HAP-1 (cell line): ENCODE measurements at regions not wholly inside any gene's neighbourhood (a gene's known extent, or its start where the extent isn't known, plus 50 kb on each side); places are given as distances from the start of the nearest gene placed in this dataset.

Experiments used
- DNase-seq, 2 experiments: peaks; one replicate each; pipeline ENCODE4 v3.0.0-alpha.2; 2016 to 2020; ENCODE audit warnings: low spot score in 2 of 2
- H3K27me3 ChIP-seq: fragments of 250-450 bp; sonication (Bioruptor Pico); 2 replicates; pipeline ENCODE4 v1.5.1; 2020; ENCODE audit warnings: low read depth, mild to moderate bottlenecking, moderate library complexity
- H3K36me3 ChIP-seq: fragments of 250-450 bp; sonication (Bioruptor Pico); replicated peaks from 2 replicates; pipeline ENCODE4 v1.5.1; 2020; ENCODE audit warnings: mild to moderate bottlenecking
- H3K4me1 ChIP-seq: fragments of 250-450 bp; sonication (Bioruptor Pico); 2 replicates; pipeline ENCODE4 v1.5.1; 2020; ENCODE audit warnings: mild to moderate bottlenecking
- H3K4me3 ChIP-seq: fragments of 250-450 bp; sonication (Bioruptor Pico); 2 replicates; pipeline ENCODE4 v1.5.1; 2020; ENCODE audit warnings: mild to moderate bottlenecking, moderate library complexity
- H3K9me3 ChIP-seq: fragments of 250-450 bp; sonication (Bioruptor Pico); 2 replicates; pipeline ENCODE4 v1.5.1; 2020; ENCODE audit warnings: mild to moderate bottlenecking, moderate library complexity
- in situ Hi-C: fragments of 300-500 bp; cut with MboI; formaldehyde crosslinking; loops from 3 replicates; pipeline ENCODE4 v1.14.3; 2020; ENCODE audit warnings: low sequenced_read_pairs, inconsistent platforms, mixed read lengths

GRCh38 chr10:44326474-44327030 is 58.3 kb downstream of the CXCL12 start:
- no peak for DNase-seq
- Histone ChIP-seq H3K36me3 (no peaks in the 10 kb centered on the region), H3K4me1 (no peaks in the 10 kb centered on the region), H3K27me3 (no peaks in the 10 kb centered on the region), H3K9me3 (no peaks in the 10 kb centered on the region), H3K4me3 (no peak overlapping the region)
- in situ Hi-C loops, result no loop called here

GRCh38 chr10:44325596-44326307 is 59.1 kb downstream of the CXCL12 start:
- Histone ChIP-seq H3K36me3 (no peaks in the 10 kb centered on the region), H3K27me3 (no peaks in the 10 kb centered on the region), H3K9me3 (no peaks in the 10 kb centered on the region), H3K4me1 (no peaks in the 10 kb centered on the region), H3K4me3 (no peak overlapping the region)
- in situ Hi-C loops, result no loop called here
- DNase-seq, result no peak

- H3K9me3 ChIP-seq, result no peaks in the 10 kb centered on the region
- H3K4me3 ChIP-seq, result no peak overlapping the region
- no peak for DNase-seq
- no peaks in the 10 kb centered on the region for H3K36me3 ChIP-seq
- no peaks in the 10 kb centered on the region for H3K4me1 ChIP-seq
- in situ Hi-C loops, result no loop called here
- no peaks in the 10 kb centered on the region for H3K27me3 ChIP-seq
Measured at GRCh38 chr10:44325157-44325556, 59.7 kb downstream of the CXCL12 start.

- H3K27me3 ChIP-seq, result no peaks in the 10 kb centered on the region
- no peaks in the 10 kb centered on the region for H3K36me3 ChIP-seq
- no peak for DNase-seq
- no peaks in the 10 kb centered on the region for H3K4me1 ChIP-seq
- in situ Hi-C loops, result no loop called here
- H3K9me3 ChIP-seq, result no peaks in the 10 kb centered on the region
- no peak overlapping the region for H3K4me3 ChIP-seq
Measured at GRCh38 chr10:44323838-44324237, 61.1 kb downstream of the CXCL12 start.

GRCh38 chr10:44322137-44322536 is 62.8 kb downstream of the CXCL12 start:
- no peaks in the 10 kb centered on the region for H3K36me3 ChIP-seq
- no peaks in the 10 kb centered on the region for H3K4me1 ChIP-seq
- DNase-seq, result no peak
- no peaks in the 10 kb centered on the region for H3K9me3 ChIP-seq
- in situ Hi-C loops, result no loop called here
- H3K27me3 ChIP-seq, result no peaks in the 10 kb centered on the region
- H3K4me3 ChIP-seq, result no peak overlapping the region

- no peaks in the 10 kb centered on the region for H3K36me3 ChIP-seq
- no peaks in the 10 kb centered on the region for H3K27me3 ChIP-seq
- DNase-seq, result no peak
- in situ Hi-C loops, result no loop called here
- H3K9me3 ChIP-seq, result no peaks in the 10 kb centered on the region
- H3K4me3 ChIP-seq, result no peak overlapping the region
- H3K4me1 ChIP-seq, result no peaks in the 10 kb centered on the region
Measured at GRCh38 chr10:44320756-44321155, 64.1 kb downstream of the CXCL12 start.

GRCh38 chr10:44317856-44318255 is 67.0 kb downstream of the CXCL12 start:
- H3K4me3 ChIP-seq, result no peak overlapping the region
- no peaks in the 10 kb centered on the region for H3K27me3 ChIP-seq
- no peaks in the 10 kb centered on the region for H3K36me3 ChIP-seq
- in situ Hi-C loops, result no loop called here
- no peaks in the 10 kb centered on the region for H3K9me3 ChIP-seq
- no peaks in the 10 kb centered on the region for H3K4me1 ChIP-seq
- no peak for DNase-seq

GRCh38 chr10:44316922-44317215 is 68.0 kb downstream of the CXCL12 start:
- Histone ChIP-seq H3K27me3 (no peaks in the 10 kb centered on the region), H3K36me3 (no peaks in the 10 kb centered on the region), H3K9me3 (no peaks in the 10 kb centered on the region), H3K4me3 (no peak overlapping the region), H3K4me1 (no peaks in the 10 kb centered on the region)
- DNase-seq, result no peak
- in situ Hi-C loops, result no loop called here

- no peaks in the 10 kb centered on the region for H3K36me3 ChIP-seq
- in situ Hi-C loops, result no loop called here
- H3K4me3 ChIP-seq, result no peak overlapping the region
- no peaks in the 10 kb centered on the region for H3K27me3 ChIP-seq
- no peaks in the 10 kb centered on the region for H3K9me3 ChIP-seq
- H3K4me1 ChIP-seq, result no peaks in the 10 kb centered on the region
- peak in 1 of 2 experiments; percentile 23 for DNase-seq
Measured at GRCh38 chr10:44316187-44316921, 68.5 kb downstream of the CXCL12 start.

- no peak for DNase-seq
- no peak overlapping the region for H3K4me3 ChIP-seq
- no peaks in the 10 kb centered on the region for H3K36me3 ChIP-seq
- no peaks in the 10 kb centered on the region for H3K4me1 ChIP-seq
- H3K9me3 ChIP-seq, result no peaks in the 10 kb centered on the region
- in situ Hi-C loops, result no loop called here
- no peaks in the 10 kb centered on the region for H3K27me3 ChIP-seq
Measured at GRCh38 chr10:44314802-44315460, 70.0 kb downstream of the CXCL12 start.

- H3K36me3 ChIP-seq, result no peaks in the 10 kb centered on the region
- H3K4me3 ChIP-seq, result no peak overlapping the region
- no peak for DNase-seq
- H3K27me3 ChIP-seq, result no peaks in the 10 kb centered on the region
- no peaks in the 10 kb centered on the region for H3K9me3 ChIP-seq
- no peaks in the 10 kb centered on the region for H3K4me1 ChIP-seq
- in situ Hi-C loops, result no loop called here
Measured at GRCh38 chr10:44313761-44314165, 71.1 kb downstream of the CXCL12 start.

GRCh38 chr10:44312401-44312800 is 72.5 kb downstream of the CXCL12 start:
- no peak for DNase-seq
- Histone ChIP-seq H3K27me3 (no peaks in the 10 kb centered on the region), H3K9me3 (no peaks in the 10 kb centered on the region), H3K4me1 (no peaks in the 10 kb centered on the region), H3K36me3 (no peaks in the 10 kb centered on the region), H3K4me3 (no peak overlapping the region)
- in situ Hi-C loops, result no loop called here

GRCh38 chr10:44311563-44312051 is 73.3 kb downstream of the CXCL12 start:
- H3K36me3 ChIP-seq, result no peaks in the 10 kb centered on the region
- H3K4me3 ChIP-seq, result no peak overlapping the region
- in situ Hi-C loops, result no loop called here
- no peaks in the 10 kb centered on the region for H3K27me3 ChIP-seq
- no peak for DNase-seq
- no peaks in the 10 kb centered on the region for H3K4me1 ChIP-seq
- H3K9me3 ChIP-seq, result no peaks in the 10 kb centered on the region
